H1 (cell line): ENCODE measurements at regions not wholly inside any gene's neighbourhood (a gene's known extent, or its start where the extent isn't known, plus 50 kb on each side); places are given as distances from the start of the nearest gene placed in this dataset.

Experiments
- CTCF ChIA-PET: fragments of 300-600 bp; sonication (Branson Sonifier 250); formaldehyde crosslinking; loops from one replicate; lab custom pipeline; 2021; ENCODE audit not compliant: partially characterized antibody; lab: Charles Lee
- POLR2A ChIA-PET: fragments of 300-600 bp; sonication (Branson Sonifier 250); formaldehyde crosslinking; loops from one replicate; lab custom pipeline; 2021; ENCODE audit warnings: inconsistent platforms; ENCODE audit not compliant: partially characterized antibody; lab: Charles Lee
- DNase-seq, 2 experiments: peaks; one replicate each; pipeline versions ENCODE4 v3.0.0 to v3.0.0-alpha.2; 2010 to 2022; ENCODE audit warnings: low spot score in 2 of 2, low read depth in 1 of 2, mixed read lengths in 1 of 2
- FAIRE-seq: peaks from 2 replicates; lab custom pipeline; 2011; peaks lifted over from hg19 to GRCh38; lab: Jason Lieb, UNC
- H2AFZ ChIP-seq: 2 replicates; pipeline ENCODE4 v1.8.1; 2012; ENCODE audit warnings: low read length, inconsistent platforms
- H2AK5ac ChIP-seq: 2 replicates; pipeline ENCODE4 v1.6.1; 2013; ENCODE audit warnings: low read depth, low read length
- H2BK120ac ChIP-seq: replicated peaks from 2 replicates; pipeline ENCODE3; 2013; ENCODE audit warnings: low read depth, low read length, inconsistent platforms
- H2BK12ac ChIP-seq: 2 replicates; pipeline ENCODE4 v1.6.1; 2013; ENCODE audit warnings: low read depth, low read length
- H2BK15ac ChIP-seq: 2 replicates; pipeline ENCODE4 v1.6.1; 2013; ENCODE audit warnings: low read length
- H2BK20ac ChIP-seq: 2 replicates; pipeline ENCODE4 v1.6.1; 2013; ENCODE audit warnings: low read length
- H2BK5ac ChIP-seq: 2 replicates; pipeline ENCODE4 v1.6.1; 2013; ENCODE audit warnings: low read depth, low read length
- H3K14ac ChIP-seq: 2 replicates; pipeline ENCODE4 v1.6.1; 2013; ENCODE audit warnings: inconsistent platforms; ENCODE audit not compliant: insufficient read length
- H3K18ac ChIP-seq: 2 replicates; pipeline ENCODE4 v1.6.1; 2013; ENCODE audit warnings: low read length; ENCODE audit errors: extremely low read depth
- H3K23ac ChIP-seq: 2 replicates; pipeline ENCODE4 v1.6.1; 2013; ENCODE audit warnings: inconsistent platforms; ENCODE audit not compliant: insufficient read length
- H3K23me2 ChIP-seq: 2 replicates; pipeline ENCODE4 v1.6.1; 2013; ENCODE audit warnings: low read depth, low read length
- H3K27ac ChIP-seq: 2 replicates; pipeline ENCODE4 v1.6.1; 2011; ENCODE audit warnings: low read depth, low read length, inconsistent platforms
- H3K27me3 ChIP-seq, 4 experiments: replicated peaks in 1 of 4; 1 replicate in 1 of 4; 2 replicates in 3 of 4; pipeline versions ENCODE4 v1.6.1 to v1.8.1; 2011 to 2013; ENCODE audit warnings: low read length in 3 of 4, mild to moderate bottlenecking in 3 of 4, inconsistent platforms in 2 of 4, mixed read lengths in 2 of 4, moderate library complexity in 1 of 4; ENCODE audit not compliant: control insufficient read depth in 3 of 4, insufficient read depth in 3 of 4; ENCODE audit errors: extremely low read depth in 1 of 4
- H3K36me3 ChIP-seq, 4 experiments: 2 replicates each; pipeline versions ENCODE4 v1.6.1 to v1.8.1; 2011 to 2013; ENCODE audit warnings: mild to moderate bottlenecking in 4 of 4, low read length in 3 of 4, moderate library complexity in 2 of 4, control low read depth in 1 of 4, inconsistent platforms in 1 of 4; ENCODE audit not compliant: insufficient read depth in 4 of 4, control insufficient read depth in 2 of 4
- H3K4ac ChIP-seq: replicated peaks from 2 replicates; pipeline ENCODE3; 2013; ENCODE audit warnings: low read length, low read depth, mixed read lengths, inconsistent platforms; ENCODE audit not compliant: insufficient read length
- H3K4me1 ChIP-seq, 4 experiments: replicated peaks in 1 of 4; 1 replicate in 1 of 4; 2 replicates in 3 of 4; pipeline versions ENCODE4 v1.6.1 to v1.8.1; 2011 to 2013; ENCODE audit warnings: low read length in 3 of 4, inconsistent platforms in 2 of 4, mixed read lengths in 1 of 4; ENCODE audit not compliant: insufficient read depth in 4 of 4, control insufficient read depth in 3 of 4
- H3K4me2 ChIP-seq, 2 experiments: 2 replicates each; pipeline versions ENCODE4 v1.6.1 to v1.8.1; 2011 to 2013; ENCODE audit warnings: low read depth in 2 of 2, low read length in 2 of 2, control low read depth in 1 of 2, inconsistent platforms in 1 of 2, mild to moderate bottlenecking in 1 of 2; ENCODE audit not compliant: insufficient read depth in 1 of 2
- H3K4me3 ChIP-seq, 4 experiments: fragments of 200-600, 300-600 bp in 1 of 4; sonication (generic), shearing (Covaris generic), sonication (Bioruptor Twin) in 1 of 4; 2 replicates each; pipeline versions ENCODE4 v1.5.1 to v1.8.1; 2011 to 2016; ENCODE audit warnings: low read length in 4 of 4, low read depth in 3 of 4, control low read depth in 2 of 4, inconsistent platforms in 2 of 4, mild to moderate bottlenecking in 2 of 4, mixed read lengths in 1 of 4, moderate library complexity in 1 of 4; ENCODE audit not compliant: insufficient read depth in 2 of 4; ENCODE audit errors: extremely low read depth in 1 of 4
- H3K56ac ChIP-seq: replicated peaks from 2 replicates; pipeline ENCODE3; 2013; ENCODE audit warnings: low read depth, mild to moderate bottlenecking, mixed read lengths, low read length, inconsistent platforms; ENCODE audit not compliant: insufficient read length
- H3K79me1 ChIP-seq: 2 replicates; pipeline ENCODE4 v1.6.1; 2013; ENCODE audit warnings: low read depth, low read length, control low read depth
- H3K79me2 ChIP-seq, 2 experiments: 2 replicates each; pipeline versions ENCODE4 v1.6.1 to v1.8.1; 2012 to 2013; ENCODE audit warnings: low read length in 2 of 2, mild to moderate bottlenecking in 2 of 2, inconsistent platforms in 1 of 2; ENCODE audit not compliant: insufficient read depth in 2 of 2, control insufficient read depth in 1 of 2
- H3K9ac ChIP-seq, 4 experiments: replicated peaks in 1 of 4; 1 replicate in 1 of 4; 2 replicates in 3 of 4; pipeline versions ENCODE4 v1.6.1 to v1.8.1; 2011 to 2013; ENCODE audit warnings: low read depth in 3 of 4, low read length in 3 of 4, control low read depth in 2 of 4, mild to moderate bottlenecking in 2 of 4, moderate library complexity in 2 of 4, inconsistent platforms in 1 of 4; ENCODE audit errors: extremely low read depth in 1 of 4
- H3K9me3 ChIP-seq, 2 experiments: 2 replicates each; pipeline versions ENCODE4 v1.6.1 to v1.8.1; 2012 to 2013; ENCODE audit warnings: mild to moderate bottlenecking in 2 of 2, moderate library complexity in 2 of 2, control low read depth in 1 of 2, inconsistent platforms in 1 of 2, low read depth in 1 of 2, low read length in 1 of 2, mixed read lengths in 1 of 2; ENCODE audit not compliant: insufficient read depth in 2 of 2
- H4K20me1 ChIP-seq, 2 experiments: replicated peaks in 1 of 2; 2 replicates each; pipeline versions ENCODE3 to v1.8.1; 2011 to 2013; ENCODE audit warnings: inconsistent platforms in 2 of 2, low read length in 2 of 2, mild to moderate bottlenecking in 1 of 2; ENCODE audit not compliant: insufficient read depth in 2 of 2, control insufficient read depth in 1 of 2
- H4K5ac ChIP-seq: 2 replicates; pipeline ENCODE4 v1.6.1; 2013; ENCODE audit warnings: low read length, low read depth, mixed read lengths, inconsistent platforms; ENCODE audit not compliant: insufficient read length
- H4K8ac ChIP-seq: 2 replicates; pipeline ENCODE4 v1.8.0; 2013; ENCODE audit warnings: mild to moderate bottlenecking, moderate library complexity, low read length, inconsistent platforms; ENCODE audit not compliant: insufficient read depth; ENCODE audit errors: extremely low read depth
- H4K91ac ChIP-seq: replicated peaks from 2 replicates; pipeline ENCODE3; 2013; ENCODE audit warnings: low read length, mixed read lengths, inconsistent platforms; ENCODE audit not compliant: insufficient read length
- ASH2L ChIP-seq: fragments of 200-600, 300-600 bp; sonication (generic); IDR thresholded peaks from one replicate; pipeline ENCODE4 v1.7.1; 2017; ENCODE audit warnings: low read length
- BCL11A ChIP-seq, 2 experiments: IDR thresholded peaks; one replicate each; pipeline ENCODE4 v1.6.1; 2011; ENCODE audit warnings: low read depth in 2 of 2, low read length in 2 of 2, mild to moderate bottlenecking in 2 of 2
- CBX5 ChIP-seq: fragments of 300-800, 300-1000 bp; sonication (generic); IDR thresholded peaks from 2 replicates; pipeline ENCODE4 v1.7.1; 2016; ENCODE audit warnings: antibody characterized with exemption, low read length, low read depth
- CHD1 ChIP-seq: IDR thresholded peaks from 2 replicates; pipeline ENCODE4 v1.6.1; 2012; ENCODE audit warnings: low read depth, low read length, improper control_type of control experiment
- E2F6 ChIP-seq: IDR thresholded peaks from 2 replicates; pipeline ENCODE4 v1.6.1; 2012; ENCODE audit warnings: inconsistent platforms
- HDAC2 ChIP-seq, 2 experiments: fragments of 300-600 bp in 1 of 2; sonication (generic) in 1 of 2; IDR thresholded peaks; 2 replicates each; pipeline ENCODE4 v1.6.1; 2011 to 2012; ENCODE audit warnings: low read depth in 2 of 2, low read length in 2 of 2, mild to moderate bottlenecking in 2 of 2, moderate library complexity in 2 of 2, borderline replicate concordance in 1 of 2, inconsistent platforms in 1 of 2
- JUND ChIP-seq: IDR thresholded peaks from 2 replicates; pipeline ENCODE4 v1.6.1; 2011; ENCODE audit warnings: mild to moderate bottlenecking, improper control_type of control experiment, low read length
- KDM1A ChIP-seq: fragments of 200-600, 300-600 bp; sonication (generic); IDR thresholded peaks from 2 replicates; pipeline ENCODE4 v1.7.1; 2016; ENCODE audit warnings: mild to moderate bottlenecking, low read length, borderline replicate concordance
- KDM4A ChIP-seq: IDR thresholded peaks from one replicate; pipeline ENCODE4 v1.7.1; 2012; ENCODE audit warnings: low read depth, mild to moderate bottlenecking, moderate library complexity, low read length, inconsistent platforms; ENCODE audit not compliant: severe bottlenecking
- RAD21 ChIP-seq, 2 experiments: IDR thresholded peaks in 1 of 2; conservative IDR thresholded peaks in 1 of 2; 2 replicates each; pipeline ENCODE4 v1.6.1; 2011; ENCODE audit warnings: low read depth in 2 of 2, low read length in 2 of 2, improper control_type of control experiment in 1 of 2, inconsistent platforms in 1 of 2, mild to moderate bottlenecking in 1 of 2, moderate library complexity in 1 of 2
- RBBP5 ChIP-seq: IDR thresholded peaks from 2 replicates; pipeline ENCODE4 v1.7.1; 2012; ENCODE audit warnings: low read depth, mild to moderate bottlenecking, inconsistent platforms, low read length, moderate library complexity, borderline replicate concordance
- SIRT6 ChIP-seq: IDR thresholded peaks from one replicate; pipeline ENCODE4 v1.7.1; 2012; ENCODE audit warnings: low read length, inconsistent platforms
- SP2 ChIP-seq: IDR thresholded peaks from 2 replicates; pipeline ENCODE4 v1.6.1; 2012; ENCODE audit warnings: mild to moderate bottlenecking, low read length, inconsistent platforms
- TAF1 ChIP-seq: IDR thresholded peaks from 2 replicates; pipeline ENCODE4 v1.6.1; 2011; ENCODE audit warnings: mild to moderate bottlenecking, low read depth, low read length
- TBP ChIP-seq: IDR thresholded peaks from 2 replicates; pipeline ENCODE4 v1.6.1; 2011; ENCODE audit warnings: low read depth, low read length, improper control_type of control experiment
- WGBS, 2 experiments: shearing (Covaris generic) in 1 of 2; methylation state at CpG; one replicate each; pipeline versions ENCODE4 v1.1.6 to v1.1.7; 2013 to 2015; ENCODE audit warnings: low lambda C conversion rate in 2 of 2, mixed read lengths in 2 of 2, inconsistent platforms in 1 of 2, low coverage in 1 of 2, missing lambda C conversion rate in 1 of 2; ENCODE audit not compliant: insufficient replicate concordance in 2 of 2, insufficient coverage in 1 of 2, insufficient read length in 1 of 2; ENCODE audit errors: extremely low coverage in 1 of 2, missing lambda C conversion rate in 1 of 2; 5-methylcytosine and 5-hydroxymethylcytosine counted together

GRCh38 chrY:18989356-18989755 lies 215.8 kb upstream of the HSFY2 start:
- Histone ChIP-seq H3K18ac (no peak overlapping the region), H4K91ac (no peak overlapping the region), H3K79me1 (no peaks in the 10 kb centered on the region), H3K4me1 (no peaks in the 10 kb centered on the region), H3K23ac (no peak overlapping the region), H3K14ac (no peak overlapping the region), H2BK12ac (no peak overlapping the region), H3K23me2 (no peaks in the 10 kb centered on the region), H2BK15ac (no peak overlapping the region), H3K27me3 (no peaks in the 10 kb centered on the region), H2BK20ac (no peak overlapping the region), H2BK120ac (no peak overlapping the region), H4K5ac (no peak overlapping the region), H3K36me3 (no peaks in the 10 kb centered on the region; a peak in 1 of 8 replicates), H3K9ac (no peak overlapping the region), H3K4me2 (no peak overlapping the region), H2AK5ac (no peak overlapping the region), H3K4me3 (no peak overlapping the region), H3K56ac (no peak overlapping the region), H3K4ac (no peak overlapping the region), H2BK5ac (no peak overlapping the region), H4K20me1 (no peaks in the 10 kb centered on the region), H3K27ac (no peak overlapping the region), H2AFZ (no peak overlapping the region), H4K8ac (no peak overlapping the region), H3K9me3 (no peaks in the 10 kb centered on the region), H3K79me2 (no peaks in the 10 kb centered on the region)
- WGBS, 2 experiments = 96% methylated on average over 2 of the region's 2 CpGs; no CpG with 5 or more reads in 1 of the 2 experiments
- FAIRE-seq (no peak), DNase-seq (no peak)
- CTCF ChIA-PET = interaction anchor here (0.8 kb wide), 1 partner anchor 9 kb away, joined by 3 read pairs; no protein-coding TSS in a partner anchor
- POLR2A ChIA-PET = no interaction called here
- TF ChIP-seq RBBP5 (no peak), KDM4A (no peak), SP2 (no peak), KDM1A (no peak), CHD1 (no peak), BCL11A (IDR thresholded peaks at IDR 0.05; ENCODE audit: low read depth in 2 of 2, low read length in 2 of 2) (no peak), SIRT6 (no peak), TAF1 (no peak), CBX5 (no peak), ASH2L (no peak), HDAC2 (IDR thresholded peaks at IDR 0.05; ENCODE audit: borderline replicate concordance in 1 of 2, low read depth in 2 of 2, low read length in 2 of 2) (no peak), RAD21 (IDR thresholded peaks at IDR 0.05 in 1 of 2, conservative IDR thresholded peaks at IDR 0.05 in 1 of 2; ENCODE audit: low read depth in 2 of 2, low read length in 2 of 2) (no peak), TBP (no peak), JUND (no peak), E2F6 (no peak)
